Natural killer cell treated with Interleukin-12 subunit alpha and Interleukin-12 subunit beta and Interleukin-15 and Interleukin-18, amount 100 ng/mL, for 72 hours (primary cell): ENCODE measurements at regions not wholly inside any gene's neighbourhood (a gene's known extent, or its start where the extent isn't known, plus 50 kb on each side); places are given as distances from the start of the nearest gene placed in this dataset.

ENCODE experiments used
- ATAC-seq, 2 donors: fragments of 150-1000 bp; cut with Tn5 transposase in 1 of 2; sonication (Bioruptor Pico), chemical (Tn5 transposase) in 1 of 2; 2 replicates each; pipeline ENCODE4 v1.10.0; 2021
- DNase-seq: peaks from one replicate; pipeline ENCODE4 v3.0.0; 2022; ENCODE audit warnings: low spot score
- H3K27ac Mint-ChIP-seq, 2 donors: 1 replicate in 1 of 2; 2 replicates in 1 of 2; pipeline ENCODE4 v1.8.0; 2022; ENCODE audit warnings: mixed read lengths in 2 of 2, mild to moderate bottlenecking in 1 of 2, moderate library complexity in 1 of 2
- H3K27me3 Mint-ChIP-seq, 2 donors: 1 replicate in 1 of 2; 2 replicates in 1 of 2; pipeline ENCODE4 v1.8.0; 2022; ENCODE audit warnings: mixed read lengths in 2 of 2
- H3K36me3 Mint-ChIP-seq: one replicate; pipeline ENCODE4 v1.8.0; 2022; ENCODE audit warnings: mixed read lengths
- H3K4me1 Mint-ChIP-seq, 2 donors: 1 replicate in 1 of 2; 2 replicates in 1 of 2; pipeline ENCODE4 v1.8.0; 2022; ENCODE audit warnings: low read depth in 2 of 2, mixed read lengths in 2 of 2, mild to moderate bottlenecking in 1 of 2
- H3K4me3 Mint-ChIP-seq: one replicate; pipeline ENCODE4 v1.8.0; 2022; ENCODE audit warnings: mixed read lengths
- H3K9me3 Mint-ChIP-seq: 2 replicates; pipeline ENCODE4 v1.8.0; 2022; ENCODE audit warnings: mixed read lengths

- Mint-ChIP-seq H3K9me3 (no peaks in the 10 kb centered on the region), H3K27me3 (peaks cover 0 to 10% of the 10 kb centered on the region in 2 donors), H3K27ac (no peak overlapping the region), H3K36me3 (no peaks in the 10 kb centered on the region), H3K4me3 (no peak overlapping the region), H3K4me1 (no peaks in the 10 kb centered on the region)
- ATAC-seq (no peak), DNase-seq (no peak)
Measured at GRCh38 chr2:198253995-198254394, 449.6 kb downstream of the PLCL1 start.

GRCh38 chr2:198252472-198252871 is 448.1 kb downstream of the PLCL1 start:
- no peak overlapping the region for H3K27ac Mint-ChIP-seq
- no peaks in the 10 kb centered on the region for H3K4me1 Mint-ChIP-seq
- DNase-seq (no peak), ATAC-seq (no peak)
- H3K27me3 Mint-ChIP-seq: peaks cover 0 to 10% of the 10 kb centered on the region in 2 donors
- H3K9me3 Mint-ChIP-seq: no peaks in the 10 kb centered on the region
- H3K4me3 Mint-ChIP-seq: no peak overlapping the region
- H3K36me3 Mint-ChIP-seq: no peaks in the 10 kb centered on the region

- Mint-ChIP-seq H3K27ac (no peak overlapping the region), H3K4me1 (no peaks in the 10 kb centered on the region), H3K9me3 (no peaks in the 10 kb centered on the region), H3K4me3 (no peak overlapping the region), H3K36me3 (no peaks in the 10 kb centered on the region), H3K27me3 (peaks cover 0 to 14% of the 10 kb centered on the region in 2 donors)
- DNase-seq (no peak), ATAC-seq (no peak)
Measured at GRCh38 chr2:198242093-198242492, 437.7 kb downstream of the PLCL1 start.

GRCh38 chr2:198238429-198238828 is 434.0 kb downstream of the PLCL1 start:
- no peak for DNase-seq
- Mint-ChIP-seq H3K4me1 (no peaks in the 10 kb centered on the region), H3K27me3 (peaks cover 4 to 13% of the 10 kb centered on the region in 2 donors), H3K4me3 (no peak overlapping the region), H3K27ac (no peak overlapping the region), H3K36me3 (no peaks in the 10 kb centered on the region), H3K9me3 (no peaks in the 10 kb centered on the region)
- ATAC-seq: no peak

- ATAC-seq: no peak
Measured at GRCh38 chr2:198236338-198236737, 431.9 kb downstream of the PLCL1 start.

GRCh38 chr2:198232281-198232680 is 427.9 kb downstream of the PLCL1 start:
- Mint-ChIP-seq H3K4me3 (no peak overlapping the region), H3K36me3 (no peaks in the 10 kb centered on the region), H3K4me1 (no peaks in the 10 kb centered on the region), H3K27ac (no peak overlapping the region), H3K9me3 (no peaks in the 10 kb centered on the region), H3K27me3 (peaks cover 6 to 30% of the 10 kb centered on the region in 2 donors)
- DNase-seq: no peak
- no peak for ATAC-seq

More at GRCh38 chr2:198236338-198236737, 431.9 kb downstream of the PLCL1 start:
- no peak for DNase-seq
- no peaks in the 10 kb centered on the region for H3K36me3 Mint-ChIP-seq
- no peaks in the 10 kb centered on the region for H3K4me1 Mint-ChIP-seq
- H3K27me3 Mint-ChIP-seq: peaks cover 6 to 18% of the 10 kb centered on the region in 2 donors
- no peak overlapping the region for H3K27ac Mint-ChIP-seq
- no peaks in the 10 kb centered on the region for H3K9me3 Mint-ChIP-seq
- no peak overlapping the region for H3K4me3 Mint-ChIP-seq

GRCh38 chr2:198231562-198231961 is 427.2 kb downstream of the PLCL1 start:
- Mint-ChIP-seq H3K27ac (no peak overlapping the region), H3K4me3 (no peak overlapping the region), H3K27me3 (peaks cover 6 to 30% of the 10 kb centered on the region in 2 donors), H3K4me1 (no peaks in the 10 kb centered on the region), H3K36me3 (no peaks in the 10 kb centered on the region), H3K9me3 (no peaks in the 10 kb centered on the region)
- DNase-seq: no peak
- ATAC-seq: no peak

- H3K9me3 Mint-ChIP-seq: no peaks in the 10 kb centered on the region
- H3K36me3 Mint-ChIP-seq: no peaks in the 10 kb centered on the region
- ATAC-seq (no peak), DNase-seq (no peak)
- no peak overlapping the region for H3K27ac Mint-ChIP-seq
- H3K4me1 Mint-ChIP-seq: no peaks in the 10 kb centered on the region
- H3K27me3 Mint-ChIP-seq: no peaks in the 10 kb centered on the region
- H3K4me3 Mint-ChIP-seq: no peak overlapping the region
Measured at GRCh38 chr2:198220763-198221610, 416.6 kb downstream of the PLCL1 start.

- no peaks in the 10 kb centered on the region for H3K9me3 Mint-ChIP-seq
- no peak overlapping the region for H3K27ac Mint-ChIP-seq
- H3K27me3 Mint-ChIP-seq: peaks cover 0 to 3% of the 10 kb centered on the region in 2 donors
- H3K36me3 Mint-ChIP-seq: no peaks in the 10 kb centered on the region
- no peak overlapping the region for H3K4me3 Mint-ChIP-seq
- ATAC-seq: no peak
- no peak for DNase-seq
- H3K4me1 Mint-ChIP-seq: no peaks in the 10 kb centered on the region
Measured at GRCh38 chr2:198219292-198219691, 414.9 kb downstream of the PLCL1 start.

- ATAC-seq: no peak
- H3K9me3 Mint-ChIP-seq: no peaks in the 10 kb centered on the region
- H3K27ac Mint-ChIP-seq: no peak overlapping the region
- no peaks in the 10 kb centered on the region for H3K4me1 Mint-ChIP-seq
- DNase-seq: no peak
- H3K36me3 Mint-ChIP-seq: no peaks in the 10 kb centered on the region
- H3K4me3 Mint-ChIP-seq: no peak overlapping the region
- H3K27me3 Mint-ChIP-seq: peaks cover 0 to 6% of the 10 kb centered on the region in 2 donors
Measured at GRCh38 chr2:198214114-198214596, 409.8 kb downstream of the PLCL1 start.

GRCh38 chr2:198213253-198213652 is 408.9 kb downstream of the PLCL1 start:
- no peak overlapping the region for H3K4me3 Mint-ChIP-seq
- peaks cover 0 to 6% of the 10 kb centered on the region in 2 donors for H3K27me3 Mint-ChIP-seq
- H3K27ac Mint-ChIP-seq: no peak overlapping the region
- DNase-seq (no peak), ATAC-seq (no peak)
- no peaks in the 10 kb centered on the region for H3K9me3 Mint-ChIP-seq
- H3K4me1 Mint-ChIP-seq: no peaks in the 10 kb centered on the region
- no peaks in the 10 kb centered on the region for H3K36me3 Mint-ChIP-seq

GRCh38 chr2:198211706-198212105 is 407.3 kb downstream of the PLCL1 start:
- ATAC-seq: no peak
- H3K27me3 Mint-ChIP-seq: peaks cover 0 to 6% of the 10 kb centered on the region in 2 donors
- H3K4me3 Mint-ChIP-seq: no peak overlapping the region
- no peaks in the 10 kb centered on the region for H3K4me1 Mint-ChIP-seq
- peaks cover 4% of the 10 kb centered on the region for H3K9me3 Mint-ChIP-seq
- DNase-seq: no peak
- no peak overlapping the region for H3K27ac Mint-ChIP-seq
- no peaks in the 10 kb centered on the region for H3K36me3 Mint-ChIP-seq

- no peak for DNase-seq
- no peak overlapping the region for H3K4me3 Mint-ChIP-seq
- peaks cover 8% of the 10 kb centered on the region for H3K9me3 Mint-ChIP-seq
- no peak overlapping the region for H3K27ac Mint-ChIP-seq
- no peaks in the 10 kb centered on the region for H3K4me1 Mint-ChIP-seq
- no peaks in the 10 kb centered on the region for H3K36me3 Mint-ChIP-seq
- peaks cover 0 to 15% of the 10 kb centered on the region in 2 donors for H3K27me3 Mint-ChIP-seq
- no peak for ATAC-seq
Measured at GRCh38 chr2:198203336-198204069, 399.1 kb downstream of the PLCL1 start.
